Stimulated activated naive CD8-positive, alpha-beta T cell treated with anti-CD3 and anti-CD28 coated beads, Interleukin-15, amount 100 ng/mL, for 72 hours (primary cell): ENCODE measurements at regions not wholly inside any gene's neighbourhood (a gene's known extent, or its start where the extent isn't known, plus 50 kb on each side); places are given as distances from the start of the nearest gene placed in this dataset.

Experiments
- ATAC-seq: fragments of 150-1000 bp; cut with Tn5 transposase; 2 replicates; pipeline ENCODE4 v1.10.0; 2021; ENCODE audit warnings: mild to moderate bottlenecking, moderate library complexity
- DNase-seq, 2 donors: peaks; one replicate each; pipeline ENCODE4 v3.0.0; 2021 to 2022
- H3K27ac Mint-ChIP-seq, 2 donors: one replicate each; pipeline ENCODE4 v1.8.0; 2022; ENCODE audit warnings: mild to moderate bottlenecking in 2 of 2, mixed read lengths in 2 of 2, moderate library complexity in 2 of 2
- H3K27me3 Mint-ChIP-seq: one replicate; pipeline ENCODE4 v1.8.0; 2022; ENCODE audit warnings: mixed read lengths
- H3K4me1 Mint-ChIP-seq: one replicate; pipeline ENCODE4 v1.8.0; 2022; ENCODE audit warnings: mild to moderate bottlenecking, mixed read lengths
- H3K4me3 Mint-ChIP-seq, 2 donors: one replicate each; pipeline ENCODE4 v1.8.0; 2022; ENCODE audit warnings: mild to moderate bottlenecking in 2 of 2, mixed read lengths in 2 of 2, moderate library complexity in 1 of 2
- H3K9me3 Mint-ChIP-seq, 2 donors: one replicate each; pipeline ENCODE4 v1.8.0; 2022; ENCODE audit warnings: mixed read lengths in 2 of 2

DNA sequence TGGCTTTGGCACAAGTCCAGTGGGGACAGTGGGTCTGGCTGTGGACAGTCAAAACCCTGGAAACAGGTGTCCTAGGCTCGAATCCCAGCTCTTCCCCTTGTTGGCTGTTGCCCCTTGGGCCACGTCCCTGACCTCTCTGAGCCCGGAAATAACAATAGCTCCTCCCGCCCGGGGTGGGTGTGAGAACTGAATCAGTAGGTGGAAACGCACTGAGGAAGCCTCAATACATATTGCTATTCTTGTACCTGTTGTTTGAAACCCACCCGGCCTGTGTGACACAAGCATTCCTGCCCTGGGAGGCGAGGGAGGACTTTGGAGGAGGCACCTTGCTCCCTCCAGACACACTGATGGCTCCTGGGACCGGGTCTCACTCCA, 134.1 kb downstream of the OLFM1 start:
- Mint-ChIP-seq H3K4me1 (no peaks in the 10 kb centered on the region), H3K4me3 (no peak overlapping the region), H3K27me3 (peaks cover 26% of the 10 kb centered on the region), H3K9me3 (no peaks in the 10 kb centered on the region), H3K27ac (peak overlapping the region in 1 of 2 donors; percentile 9)
- ATAC-seq (no peak), DNase-seq (no peak)

GRCh38 chr9:135221951-135222631, 134.6 kb downstream of the OLFM1 start:
- no peak overlapping the region for H3K4me3 Mint-ChIP-seq

GRCh38 chr9:135222881-135223760, 135.7 kb downstream of the OLFM1 start:
- peaks cover 10% of the 10 kb centered on the region for H3K27me3 Mint-ChIP-seq
- no peaks in the 10 kb centered on the region for H3K9me3 Mint-ChIP-seq
- H3K4me3 Mint-ChIP-seq = no peak overlapping the region
- H3K4me1 Mint-ChIP-seq = no peaks in the 10 kb centered on the region
- ATAC-seq (no peak), DNase-seq (no peak)
- H3K27ac Mint-ChIP-seq = no peak overlapping the region

More at GRCh38 chr9:135221951-135222631, 134.6 kb downstream of the OLFM1 start:
- DNase-seq = no peak
- no peaks in the 10 kb centered on the region for H3K9me3 Mint-ChIP-seq
- no peak overlapping the region for H3K27ac Mint-ChIP-seq
- H3K27me3 Mint-ChIP-seq = peaks cover 21% of the 10 kb centered on the region
- no peaks in the 10 kb centered on the region for H3K4me1 Mint-ChIP-seq
- ATAC-seq = peak; percentile 9

DNA sequence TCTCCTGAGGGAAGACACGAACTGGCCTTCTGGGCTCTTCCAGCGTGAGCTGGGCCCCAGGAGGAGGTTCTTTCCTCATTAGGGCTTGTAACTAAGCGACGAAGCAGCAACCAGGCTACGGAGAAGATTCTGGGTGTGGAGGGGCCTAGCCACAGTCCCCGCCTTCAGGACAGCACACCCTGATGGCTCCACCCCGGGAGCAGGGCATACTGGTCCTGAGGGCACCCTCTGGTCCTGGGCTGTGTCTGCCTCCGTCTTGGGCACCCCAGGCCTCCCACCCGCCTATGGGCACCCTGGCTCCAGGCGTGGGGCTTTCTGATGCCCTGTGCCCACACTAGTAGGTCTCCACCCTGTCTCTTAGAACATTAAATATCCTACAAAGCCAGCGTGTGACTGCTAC, 136.4 kb downstream of the OLFM1 start:
- Mint-ChIP-seq H3K27me3 (peaks cover 3% of the 10 kb centered on the region), H3K4me1 (no peaks in the 10 kb centered on the region), H3K27ac (no peak overlapping the region), H3K9me3 (no peaks in the 10 kb centered on the region), H3K4me3 (no peak overlapping the region)
- ATAC-seq (no peak), DNase-seq (no peak)

GRCh38 chr9:135224286-135224877, 136.9 kb downstream of the OLFM1 start:
- peaks cover under 1% of the 10 kb centered on the region for H3K27me3 Mint-ChIP-seq
- H3K4me1 Mint-ChIP-seq = no peaks in the 10 kb centered on the region
- DNase-seq (no peak), ATAC-seq (no peak)
- no peak overlapping the region for H3K4me3 Mint-ChIP-seq
- H3K27ac Mint-ChIP-seq = no peak overlapping the region
- H3K9me3 Mint-ChIP-seq = no peaks in the 10 kb centered on the region

DNA sequence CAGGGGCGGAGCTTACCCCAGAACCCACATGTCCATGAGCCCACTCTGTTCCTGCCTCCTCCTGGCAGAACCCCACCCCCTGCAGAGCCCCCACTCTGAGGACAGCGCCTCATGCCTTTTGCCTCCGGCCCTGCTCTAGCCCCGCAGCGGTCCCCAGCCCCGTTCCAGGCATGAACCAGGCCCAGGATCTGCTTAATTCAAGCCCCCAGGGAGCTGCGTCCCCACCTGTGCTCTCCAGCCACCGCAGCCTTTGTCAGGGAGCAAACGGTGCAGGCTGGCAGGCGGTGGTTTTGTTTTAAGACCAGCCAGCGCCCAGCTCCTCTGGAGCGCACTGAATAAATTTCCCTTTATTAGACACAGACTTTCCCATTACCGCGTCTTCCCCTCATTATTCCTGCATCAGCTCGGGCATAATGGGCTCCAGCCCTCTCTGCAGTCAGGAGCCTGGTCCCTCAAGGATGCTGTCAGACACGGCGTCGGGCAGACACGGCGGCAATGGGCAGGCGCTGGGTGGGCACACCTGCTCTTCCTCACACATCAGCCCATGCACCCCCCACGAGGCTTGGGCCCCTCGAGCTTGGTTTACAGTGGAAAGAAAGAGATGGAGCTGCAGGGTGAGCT, 137.6 kb downstream of the OLFM1 start:
- DNase-seq = no peak
- Mint-ChIP-seq H3K4me1 (no peaks in the 10 kb centered on the region), H3K4me3 (no peak overlapping the region), H3K9me3 (no peaks in the 10 kb centered on the region), H3K27me3 (peaks cover 7% of the 10 kb centered on the region), H3K27ac (no peak overlapping the region)
- ATAC-seq = no peak

GRCh38 chr9:135225619-135226228, 138.3 kb downstream of the OLFM1 start:
- H3K27me3 Mint-ChIP-seq = peaks cover 13% of the 10 kb centered on the region
- H3K4me3 Mint-ChIP-seq = no peak overlapping the region
- no peaks in the 10 kb centered on the region for H3K9me3 Mint-ChIP-seq
- ATAC-seq = no peak
- no peaks in the 10 kb centered on the region for H3K4me1 Mint-ChIP-seq
- no peak for DNase-seq
- no peak overlapping the region for H3K27ac Mint-ChIP-seq

DNA sequence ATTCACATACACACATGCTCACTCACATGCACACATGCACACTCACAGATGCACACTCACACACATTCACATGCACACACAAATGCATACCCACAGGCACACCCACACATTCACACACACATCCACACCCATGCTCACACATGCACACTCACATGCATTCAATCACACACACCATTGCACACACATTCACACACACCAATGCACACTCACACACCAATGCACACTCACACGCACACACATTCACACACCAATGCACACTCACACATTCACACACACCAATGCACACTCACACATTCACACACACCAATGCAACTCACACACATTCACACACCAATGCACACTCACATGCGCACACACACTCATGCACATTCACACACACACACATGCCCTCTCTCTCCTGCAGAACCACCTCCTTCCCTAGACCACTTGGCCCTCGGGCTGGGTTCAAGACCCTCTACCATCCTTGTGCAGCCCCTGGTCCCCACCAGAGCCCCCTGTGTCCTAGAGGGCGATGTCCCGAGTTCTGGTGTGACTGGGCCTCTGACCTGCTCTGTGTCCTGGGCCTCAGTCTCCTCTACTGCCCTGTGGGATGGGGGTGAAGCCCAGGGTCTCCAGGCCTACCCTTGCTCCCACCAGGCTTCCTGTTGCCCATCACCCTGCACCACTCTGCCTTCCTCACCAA, 139.0 kb downstream of the OLFM1 start:
- DNase-seq (no peak), ATAC-seq (no peak)
- Mint-ChIP-seq H3K27ac (no peak overlapping the region), H3K4me3 (no peak overlapping the region), H3K9me3 (no peaks in the 10 kb centered on the region), H3K27me3 (peaks cover 16% of the 10 kb centered on the region), H3K4me1 (no peaks in the 10 kb centered on the region)

GRCh38 chr9:135227641-135228251, 140.3 kb downstream of the OLFM1 start:
- Mint-ChIP-seq H3K9me3 (no peaks in the 10 kb centered on the region), H3K4me1 (no peaks in the 10 kb centered on the region), H3K4me3 (no peak overlapping the region), H3K27ac (no peak overlapping the region), H3K27me3 (peaks cover 16% of the 10 kb centered on the region)
- DNase-seq (no peak), ATAC-seq (no peak)

- no peak overlapping the region for H3K27ac Mint-ChIP-seq
- ATAC-seq = no peak
- H3K4me3 Mint-ChIP-seq = no peak overlapping the region
Observed at GRCh38 chr9:135228345-135228982, 141.0 kb downstream of the OLFM1 start.

DNA sequence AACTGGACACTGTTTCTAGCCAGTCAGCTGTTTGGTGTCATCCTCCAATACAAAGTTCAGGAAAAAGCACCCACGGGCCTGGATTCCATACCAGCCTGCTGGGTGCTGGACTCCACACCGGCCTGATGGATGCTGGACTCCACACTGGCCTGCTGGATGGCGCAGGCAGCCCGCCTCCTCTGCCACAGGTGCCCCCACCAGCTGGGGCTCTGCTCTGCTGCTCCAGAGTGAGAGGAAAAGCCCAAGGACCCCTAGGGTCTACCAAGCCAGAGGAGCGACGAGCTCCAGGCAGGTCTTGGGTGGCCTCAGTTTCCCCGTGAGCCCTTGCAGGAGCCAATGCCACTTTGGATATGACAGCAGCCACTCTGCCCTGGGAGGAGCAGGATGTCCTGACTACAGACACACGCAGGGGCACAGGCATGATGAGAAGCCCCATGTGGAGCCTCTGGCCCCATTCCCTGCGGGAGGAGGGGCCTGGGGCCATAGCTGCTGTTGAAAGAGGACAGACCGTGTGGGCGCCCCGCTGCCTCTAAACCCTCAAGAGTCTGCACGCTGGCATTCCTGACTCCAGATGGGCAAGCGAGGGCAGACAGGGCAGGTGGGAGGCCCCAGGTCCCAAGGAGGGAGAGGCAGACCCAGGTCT, 141.6 kb downstream of the OLFM1 start:
- Mint-ChIP-seq H3K9me3 (peaks cover 0 to 10% of the 10 kb centered on the region in 2 donors), H3K4me3 (no peak overlapping the region), H3K27me3 (peaks cover 16% of the 10 kb centered on the region), H3K4me1 (no peaks in the 10 kb centered on the region), H3K27ac (no peak overlapping the region)
- no peak for ATAC-seq
- no peak for DNase-seq

More at GRCh38 chr9:135228345-135228982, 141.0 kb downstream of the OLFM1 start:
- no peak for DNase-seq
- Mint-ChIP-seq H3K4me1 (no peaks in the 10 kb centered on the region), H3K9me3 (peaks cover 0 to 3% of the 10 kb centered on the region in 2 donors), H3K27me3 (peaks cover 16% of the 10 kb centered on the region)

DNA sequence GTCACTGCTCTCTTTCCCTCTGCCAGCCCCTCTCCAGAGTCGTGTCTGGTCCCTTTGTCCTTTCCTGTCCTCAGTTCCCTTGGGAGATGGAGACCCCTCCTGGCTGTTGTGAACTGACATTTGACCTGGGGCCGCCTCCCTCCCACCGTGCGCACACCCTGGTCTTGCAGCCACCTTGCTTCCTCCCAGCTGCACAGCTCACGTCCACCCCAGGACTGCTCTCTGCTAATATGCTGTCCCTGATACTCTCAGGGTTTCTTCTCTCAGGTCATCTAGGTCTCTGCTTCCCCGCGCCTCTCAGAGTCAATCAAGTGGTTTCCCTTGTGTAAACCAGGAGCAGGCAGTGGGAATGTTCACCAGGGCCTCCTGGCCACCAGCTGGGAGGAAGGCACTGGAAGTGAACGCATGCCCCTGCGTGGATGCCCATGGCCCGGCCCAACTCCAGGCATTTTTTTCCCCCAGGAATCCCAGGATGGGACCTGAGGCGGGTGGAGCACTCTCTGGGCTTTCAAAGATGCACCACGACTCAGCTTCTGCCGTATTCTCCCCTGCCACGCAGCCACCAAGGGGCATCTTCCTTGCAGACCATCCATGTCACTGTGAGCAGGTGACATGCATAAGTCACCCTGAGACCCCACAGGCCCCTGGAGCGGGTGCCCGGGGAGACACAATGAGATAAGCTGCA, 142.4 kb downstream of the OLFM1 start:
- Mint-ChIP-seq H3K4me3 (no peak overlapping the region), H3K9me3 (peaks cover 0 to 10% of the 10 kb centered on the region in 2 donors), H3K4me1 (no peaks in the 10 kb centered on the region), H3K27me3 (peaks cover 16% of the 10 kb centered on the region), H3K27ac (no peak overlapping the region)
- DNase-seq = no peak
- ATAC-seq = no peak

DNA sequence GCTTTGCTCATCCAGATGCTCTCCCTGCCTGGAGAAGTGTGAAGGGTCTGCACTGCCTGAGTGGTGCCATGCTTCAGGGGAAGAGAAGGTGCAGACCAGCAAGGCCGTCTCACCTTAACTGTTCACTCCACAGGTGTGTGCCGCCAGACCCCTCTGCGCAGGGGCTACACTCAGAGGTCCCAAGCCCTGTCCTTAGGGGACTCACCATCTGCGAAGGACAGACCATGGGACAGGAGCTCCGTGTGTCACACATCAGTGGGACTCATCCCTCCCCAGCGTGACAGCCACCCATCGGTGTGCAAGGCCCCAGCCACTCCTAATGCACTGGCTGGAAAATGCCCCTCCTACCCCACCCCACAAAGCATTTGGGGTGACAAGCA, 142.9 kb downstream of the OLFM1 start:
- H3K4me3 Mint-ChIP-seq = no peak overlapping the region
- H3K27ac Mint-ChIP-seq = no peak overlapping the region
- H3K27me3 Mint-ChIP-seq = peaks cover 16% of the 10 kb centered on the region
- DNase-seq (no peak), ATAC-seq (no peak)
- no peaks in the 10 kb centered on the region for H3K4me1 Mint-ChIP-seq
- peaks cover 0 to 10% of the 10 kb centered on the region in 2 donors for H3K9me3 Mint-ChIP-seq
